ENCODE measurements at regions not wholly inside any gene's neighbourhood (a gene's known extent, or its start where the extent isn't known, plus 50 kb on each side); places are given as distances from the start of the nearest gene placed in this dataset.

GRCh38 chr12:90301561-90302133 is 593.0 kb upstream of the ATP2B1 start:
- DNase-seq, result no peak

GRCh38 chr12:90301095-90301494 is 592.5 kb upstream of the ATP2B1 start:
- DNase-seq, result no peak

GRCh38 chr12:90299666-90300065 is 591.0 kb upstream of the ATP2B1 start:
- DNase-seq, result no peak

- no peak for DNase-seq
Observed at GRCh38 chr12:90299121-90299520, 590.5 kb upstream of the ATP2B1 start.

- no peak for DNase-seq
Observed at GRCh38 chr12:90298289-90298948, 589.8 kb upstream of the ATP2B1 start.

- no peak for DNase-seq
Observed at GRCh38 chr12:90295858-90296257, 587.2 kb upstream of the ATP2B1 start.

- DNase-seq, result no peak
Observed at GRCh38 chr12:90292183-90292582, 583.5 kb upstream of the ATP2B1 start.

GRCh38 chr12:90290980-90291975 is 582.6 kb upstream of the ATP2B1 start:
- DNase-seq, result no peak

GRCh38 chr12:90287585-90287984 is 578.9 kb upstream of the ATP2B1 start:
- DNase-seq, result no peak

- DNase-seq, result no peak
Observed at GRCh38 chr12:90281154-90281868, 572.7 kb upstream of the ATP2B1 start.

GRCh38 chr12:90280564-90281058 is 572.0 kb upstream of the ATP2B1 start:
- DNase-seq, result no peak

GRCh38 chr12:90280033-90280432 is 571.4 kb upstream of the ATP2B1 start:
- DNase-seq, result no peak

GRCh38 chr12:90275088-90275487 is 566.5 kb upstream of the ATP2B1 start:
- DNase-seq, result no peak

GRCh38 chr12:90274407-90274806 is 565.8 kb upstream of the ATP2B1 start:
- no peak for DNase-seq

- DNase-seq, result no peak
Observed at GRCh38 chr12:90268574-90268973, 559.9 kb upstream of the ATP2B1 start.

GRCh38 chr12:90262251-90262650 is 553.6 kb upstream of the ATP2B1 start:
- no peak for DNase-seq

GRCh38 chr12:90261283-90261682 is 552.6 kb upstream of the ATP2B1 start:
- no peak for DNase-seq

- DNase-seq, result no peak
Observed at GRCh38 chr12:90260136-90260535, 551.5 kb upstream of the ATP2B1 start.

- DNase-seq, result no peak
Observed at GRCh38 chr12:90257927-90258624, 549.4 kb upstream of the ATP2B1 start.

- no peak for DNase-seq
Observed at GRCh38 chr12:90254796-90255195, 546.2 kb upstream of the ATP2B1 start.

- no peak for DNase-seq
Observed at GRCh38 chr12:90253674-90254181, 545.1 kb upstream of the ATP2B1 start.

- DNase-seq, result no peak
Observed at GRCh38 chr12:90253136-90253535, 544.5 kb upstream of the ATP2B1 start.

All from NCI-H2029 (cell line).